ENCODE measurements at regions not wholly inside any gene's neighbourhood (a gene's known extent, or its start where the extent isn't known, plus 50 kb on each side); places are given as distances from the start of the nearest gene placed in this dataset.

DNA sequence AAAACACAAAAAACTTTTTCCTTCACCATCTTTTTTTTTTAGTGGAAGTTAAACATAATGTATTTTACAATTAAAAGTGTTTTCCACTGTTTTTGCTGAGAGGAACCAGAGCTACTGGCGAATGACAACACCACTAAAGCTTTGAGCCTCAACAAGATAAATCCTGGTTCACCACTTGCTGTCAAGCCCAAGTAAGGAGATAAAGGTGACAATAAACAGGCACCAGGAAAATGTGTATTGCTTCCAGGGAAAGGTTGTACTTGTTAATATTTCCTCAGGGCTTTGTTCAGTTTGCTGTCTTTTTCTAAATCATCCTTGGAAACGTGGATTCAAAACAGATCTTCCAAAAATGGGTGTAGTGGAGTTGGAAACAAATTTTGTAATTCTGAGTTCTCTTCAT lies 109.9 kb upstream of the ANKRD30A start:
- TF ChIP-seq, protein P1, sequence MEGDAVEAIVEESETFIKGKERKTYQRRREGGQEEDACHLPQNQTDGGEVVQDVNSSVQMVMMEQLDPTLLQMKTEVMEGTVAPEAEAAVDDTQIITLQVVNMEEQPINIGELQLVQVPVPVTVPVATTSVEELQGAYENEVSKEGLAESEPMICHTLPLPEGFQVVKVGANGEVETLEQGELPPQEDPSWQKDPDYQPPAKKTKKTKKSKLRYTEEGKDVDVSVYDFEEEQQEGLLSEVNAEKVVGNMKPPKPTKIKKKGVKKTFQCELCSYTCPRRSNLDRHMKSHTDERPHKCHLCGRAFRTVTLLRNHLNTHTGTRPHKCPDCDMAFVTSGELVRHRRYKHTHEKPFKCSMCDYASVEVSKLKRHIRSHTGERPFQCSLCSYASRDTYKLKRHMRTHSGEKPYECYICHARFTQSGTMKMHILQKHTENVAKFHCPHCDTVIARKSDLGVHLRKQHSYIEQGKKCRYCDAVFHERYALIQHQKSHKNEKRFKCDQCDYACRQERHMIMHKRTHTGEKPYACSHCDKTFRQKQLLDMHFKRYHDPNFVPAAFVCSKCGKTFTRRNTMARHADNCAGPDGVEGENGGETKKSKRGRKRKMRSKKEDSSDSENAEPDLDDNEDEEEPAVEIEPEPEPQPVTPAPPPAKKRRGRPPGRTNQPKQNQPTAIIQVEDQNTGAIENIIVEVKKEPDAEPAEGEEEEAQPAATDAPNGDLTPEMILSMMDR (IDR thresholded peaks at IDR 0.05): no peak
- TF ChIP-seq POLR2A (IDR thresholded peaks at IDR 0.05) (no peak), EP300 (IDR thresholded peaks at IDR 0.05) (no peak), POLR2AphosphoS5 (IDR thresholded peaks at IDR 0.05) (no peak)

All from upper lobe of left lung (tissue), 4 donors.